ENCODE measurements at regions not wholly inside any gene's neighbourhood (a gene's known extent, or its start where the extent isn't known, plus 50 kb on each side); places are given as distances from the start of the nearest gene placed in this dataset.
"Not testable (repeated sequence)": the region's sequence is repeated elsewhere in the genome, so short reads cannot be mapped to it uniquely, and the experiment has no call there.

DNA sequence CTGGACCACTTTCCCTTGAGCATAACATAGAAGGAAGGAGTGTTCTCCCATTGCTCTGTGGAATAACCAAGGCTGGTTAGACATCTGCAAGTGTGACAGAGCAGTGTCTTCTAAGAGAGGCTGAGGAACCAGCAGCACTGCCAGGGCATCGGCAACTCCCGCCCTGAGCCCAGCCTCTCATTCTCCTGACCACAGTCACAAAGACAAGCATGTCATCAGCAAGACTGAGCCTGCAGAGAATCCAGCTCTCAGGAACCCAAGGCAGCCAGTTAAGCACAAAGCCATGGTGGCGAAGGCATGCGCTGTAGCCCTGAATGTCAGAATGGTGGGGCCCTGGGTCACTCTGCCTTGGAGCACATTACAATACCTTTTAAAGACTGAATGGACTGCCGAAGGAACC is 253.9 kb downstream of the AGTPBP1 start:
- TF ChIP-seq, protein P1, sequence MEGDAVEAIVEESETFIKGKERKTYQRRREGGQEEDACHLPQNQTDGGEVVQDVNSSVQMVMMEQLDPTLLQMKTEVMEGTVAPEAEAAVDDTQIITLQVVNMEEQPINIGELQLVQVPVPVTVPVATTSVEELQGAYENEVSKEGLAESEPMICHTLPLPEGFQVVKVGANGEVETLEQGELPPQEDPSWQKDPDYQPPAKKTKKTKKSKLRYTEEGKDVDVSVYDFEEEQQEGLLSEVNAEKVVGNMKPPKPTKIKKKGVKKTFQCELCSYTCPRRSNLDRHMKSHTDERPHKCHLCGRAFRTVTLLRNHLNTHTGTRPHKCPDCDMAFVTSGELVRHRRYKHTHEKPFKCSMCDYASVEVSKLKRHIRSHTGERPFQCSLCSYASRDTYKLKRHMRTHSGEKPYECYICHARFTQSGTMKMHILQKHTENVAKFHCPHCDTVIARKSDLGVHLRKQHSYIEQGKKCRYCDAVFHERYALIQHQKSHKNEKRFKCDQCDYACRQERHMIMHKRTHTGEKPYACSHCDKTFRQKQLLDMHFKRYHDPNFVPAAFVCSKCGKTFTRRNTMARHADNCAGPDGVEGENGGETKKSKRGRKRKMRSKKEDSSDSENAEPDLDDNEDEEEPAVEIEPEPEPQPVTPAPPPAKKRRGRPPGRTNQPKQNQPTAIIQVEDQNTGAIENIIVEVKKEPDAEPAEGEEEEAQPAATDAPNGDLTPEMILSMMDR (conservative IDR thresholded peaks at IDR 0.05; ENCODE audit: low read length), result no peak
- no peak for DNase-seq (ENCODE audit: low read depth)
- H3K4me3 ChIP-seq (ENCODE audit: low read length), result no peak overlapping the region

- TF ChIP-seq, protein P1 (conservative IDR thresholded peaks at IDR 0.05; ENCODE audit: low read length), result no peak
- no peak for DNase-seq (ENCODE audit: low read depth)
- H3K4me3 ChIP-seq (ENCODE audit: low read length), result no peak overlapping the region
Observed at GRCh38 chr9:85484235-85484634, 257.5 kb downstream of the AGTPBP1 start.

GRCh38 chr9:85483208-85483607 is 258.5 kb downstream of the AGTPBP1 start:
- H3K4me3 ChIP-seq (ENCODE audit: low read length), result no peak overlapping the region
- TF ChIP-seq, protein P1 (conservative IDR thresholded peaks at IDR 0.05; ENCODE audit: low read length), result no peak
- no peak for DNase-seq (ENCODE audit: low read depth)

DNA sequence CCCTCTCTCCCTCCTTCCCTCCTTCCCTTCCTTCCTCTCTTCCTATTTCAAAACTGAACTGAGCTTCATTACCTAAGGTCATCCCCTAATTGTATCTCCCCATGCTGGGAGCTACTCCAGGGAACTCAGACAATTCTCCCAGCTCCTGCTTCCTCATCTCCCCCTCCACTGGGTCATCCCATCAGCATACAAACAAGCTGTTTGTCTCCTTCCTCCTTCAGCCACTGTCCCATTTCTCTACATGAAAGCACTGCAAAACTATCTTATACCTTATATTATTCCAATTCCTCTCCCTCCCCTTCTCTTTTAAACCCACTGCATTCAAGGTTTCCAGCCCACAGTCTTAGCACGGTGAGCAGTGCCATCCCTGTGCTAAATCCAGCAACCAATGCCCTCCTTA is 262.4 kb downstream of the AGTPBP1 start:
- TF ChIP-seq, protein P1 (conservative IDR thresholded peaks at IDR 0.05; ENCODE audit: low read length), result no peak

GRCh38 chr9:85478847-85479246 is 262.9 kb downstream of the AGTPBP1 start:
- TF ChIP-seq, protein P1 (conservative IDR thresholded peaks at IDR 0.05; ENCODE audit: low read length), result no peak
- DNase-seq (ENCODE audit: low read depth), result no peak
- no peak overlapping the region for H3K4me3 ChIP-seq (ENCODE audit: low read length)

More for the DNA sequence above, 262.4 kb downstream of the AGTPBP1 start:
- H3K4me3 ChIP-seq (ENCODE audit: low read length), result no peak overlapping the region
- no peak for DNase-seq (ENCODE audit: low read depth)

DNA sequence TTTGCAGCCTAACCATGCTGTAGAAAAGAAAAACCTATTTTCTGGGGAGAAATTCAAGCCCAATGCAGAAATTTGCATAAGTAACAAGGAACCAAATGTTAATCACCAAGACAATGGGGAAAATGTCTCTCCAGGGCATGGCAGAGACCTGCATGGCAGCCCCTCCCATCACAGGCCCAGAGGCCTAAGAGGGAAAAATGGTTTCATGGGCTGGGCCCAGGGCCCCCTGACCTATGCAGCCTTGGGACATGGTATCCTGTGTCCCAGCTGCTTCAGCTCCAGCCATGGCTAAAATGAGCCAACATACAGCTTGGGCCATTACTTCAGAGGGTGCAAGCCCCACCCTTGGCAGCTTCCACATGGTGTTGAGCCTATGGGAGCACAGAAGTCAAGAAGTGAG is 266.9 kb downstream of the AGTPBP1 start:
- H3K4me3 ChIP-seq (ENCODE audit: low read length); DNase-seq (ENCODE audit: low read depth): not testable (repeated sequence)

- no peak for DNase-seq (ENCODE audit: low read depth)
- no peak overlapping the region for H3K4me3 ChIP-seq (ENCODE audit: low read length)
- TF ChIP-seq, protein P1 (conservative IDR thresholded peaks at IDR 0.05; ENCODE audit: low read length), result no peak
Observed at GRCh38 chr9:85471791-85472190, 270.0 kb downstream of the AGTPBP1 start.

GRCh38 chr9:85469041-85469440 is 272.7 kb downstream of the AGTPBP1 start:
- DNase-seq (ENCODE audit: low read depth), result no peak
- TF ChIP-seq, protein P1 (conservative IDR thresholded peaks at IDR 0.05; ENCODE audit: low read length), result no peak
- no peak overlapping the region for H3K4me3 ChIP-seq (ENCODE audit: low read length)

Data from AG10803 (cell line).